Smooth muscle cell (in vitro differentiated cells): ENCODE measurements at regions not wholly inside any gene's neighbourhood (a gene's known extent, or its start where the extent isn't known, plus 50 kb on each side); places are given as distances from the start of the nearest gene placed in this dataset.

ENCODE experiments used
- DNase-seq: peaks from one replicate; lab custom pipeline; 2025; ENCODE audit not compliant: unreplicated experiment; lab: John Stamatoyannopoulos, UW
- H2AFZ ChIP-seq: fragments of 200-600 bp; sonication (generic); 2 replicates; pipeline ENCODE4 v1.6.0; 2016; ENCODE audit warnings: antibody characterized with exemption, low read depth, mild to moderate bottlenecking
- H3F3A ChIP-seq: fragments of 200-600 bp; sonication (generic); 2 replicates; pipeline ENCODE4 v1.6.0; 2017; ENCODE audit warnings: antibody characterized with exemption, low read depth
- H3K27ac ChIP-seq: fragments of 200-600 bp; sonication (generic); 2 replicates; pipeline ENCODE4 v1.5.1; 2016; ENCODE audit warnings: low read depth, mild to moderate bottlenecking
- H3K27me3 ChIP-seq: fragments of 200-600 bp; sonication (generic); 2 replicates; pipeline ENCODE4 v1.6.1; 2016; ENCODE audit warnings: low read depth, mild to moderate bottlenecking
- H3K36me3 ChIP-seq: fragments of 200-600 bp; sonication (generic); 2 replicates; pipeline ENCODE4 v1.5.1; 2016; ENCODE audit warnings: low read depth
- H3K4me1 ChIP-seq: fragments of 200-600 bp; sonication (generic); 2 replicates; pipeline ENCODE4 v1.5.1; 2016; ENCODE audit warnings: low read depth
- H3K4me2 ChIP-seq: fragments of 200-600 bp; sonication (generic); 2 replicates; pipeline ENCODE4 v1.6.0; 2016; ENCODE audit warnings: mild to moderate bottlenecking
- H3K4me3 ChIP-seq: fragments of 200-600 bp; sonication (generic); 2 replicates; pipeline ENCODE4 v1.5.1; 2016; ENCODE audit warnings: mild to moderate bottlenecking
- H3K79me2 ChIP-seq: fragments of 200-600 bp; sonication (generic); 2 replicates; pipeline ENCODE4 v1.6.0; 2016; ENCODE audit warnings: low read depth, mild to moderate bottlenecking
- H3K9ac ChIP-seq: fragments of 200-600 bp; sonication (generic); 2 replicates; pipeline ENCODE4 v1.6.0; 2016; ENCODE audit warnings: low read depth
- H3K9me3 ChIP-seq: fragments of 200-600 bp; sonication (generic); replicated peaks from 2 replicates; pipeline ENCODE4 v1.5.1; 2016; ENCODE audit warnings: low read depth
- H4K20me1 ChIP-seq: fragments of 200-600 bp; sonication (generic); 2 replicates; pipeline ENCODE4 v1.6.0; 2016; ENCODE audit warnings: low read depth
- WGBS: methylation state at CpG from one replicate; pipeline ENCODE4 v1.1.7; 2016; ENCODE audit warnings: low lambda C conversion rate; 5-methylcytosine and 5-hydroxymethylcytosine counted together
- TF ChIP-seq, protein P1 (sequence below): fragments of 200-600 bp; sonication (generic); IDR thresholded peaks from 2 replicates; pipeline ENCODE4 v1.5.1; 2017; ENCODE audit warnings: borderline replicate concordance, mild to moderate bottlenecking, antibody characterized with exemption; ENCODE audit not compliant: insufficient read depth, poor library complexity, severe bottlenecking

DNA sequence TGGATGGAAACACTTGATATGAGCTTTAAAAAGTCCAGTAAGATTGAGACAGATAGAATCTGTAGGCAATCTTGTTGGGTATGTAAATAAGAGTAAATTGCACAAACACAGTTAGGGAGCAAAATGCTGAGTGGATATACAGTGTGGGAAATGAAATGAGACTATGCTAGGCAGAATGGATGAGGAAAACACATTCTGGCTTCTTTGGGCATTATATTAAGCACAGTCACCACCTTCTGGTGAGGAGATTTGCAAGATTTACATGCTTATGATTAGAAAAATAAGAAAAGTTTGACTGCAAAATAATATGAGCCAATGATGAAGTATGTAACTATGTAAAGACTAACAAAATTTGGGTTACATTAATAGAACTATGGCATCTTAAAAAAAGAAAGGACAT is 2165.0 kb upstream of the CELF4 start:
- no peaks in the 10 kb centered on the region for H3K79me2 ChIP-seq
- no peaks in the 10 kb centered on the region for H4K20me1 ChIP-seq
- H3K9ac ChIP-seq = no peak overlapping the region
- no peaks in the 10 kb centered on the region for H3F3A ChIP-seq
- H3K4me1 ChIP-seq = no peaks in the 10 kb centered on the region
- H3K27me3 ChIP-seq = no peaks in the 10 kb centered on the region
- H3K4me3 ChIP-seq = no peak overlapping the region
- H3K27ac ChIP-seq = no peak overlapping the region
- H3K4me2 ChIP-seq = no peak overlapping the region
- DNase-seq = no peak
- TF ChIP-seq, protein P1, sequence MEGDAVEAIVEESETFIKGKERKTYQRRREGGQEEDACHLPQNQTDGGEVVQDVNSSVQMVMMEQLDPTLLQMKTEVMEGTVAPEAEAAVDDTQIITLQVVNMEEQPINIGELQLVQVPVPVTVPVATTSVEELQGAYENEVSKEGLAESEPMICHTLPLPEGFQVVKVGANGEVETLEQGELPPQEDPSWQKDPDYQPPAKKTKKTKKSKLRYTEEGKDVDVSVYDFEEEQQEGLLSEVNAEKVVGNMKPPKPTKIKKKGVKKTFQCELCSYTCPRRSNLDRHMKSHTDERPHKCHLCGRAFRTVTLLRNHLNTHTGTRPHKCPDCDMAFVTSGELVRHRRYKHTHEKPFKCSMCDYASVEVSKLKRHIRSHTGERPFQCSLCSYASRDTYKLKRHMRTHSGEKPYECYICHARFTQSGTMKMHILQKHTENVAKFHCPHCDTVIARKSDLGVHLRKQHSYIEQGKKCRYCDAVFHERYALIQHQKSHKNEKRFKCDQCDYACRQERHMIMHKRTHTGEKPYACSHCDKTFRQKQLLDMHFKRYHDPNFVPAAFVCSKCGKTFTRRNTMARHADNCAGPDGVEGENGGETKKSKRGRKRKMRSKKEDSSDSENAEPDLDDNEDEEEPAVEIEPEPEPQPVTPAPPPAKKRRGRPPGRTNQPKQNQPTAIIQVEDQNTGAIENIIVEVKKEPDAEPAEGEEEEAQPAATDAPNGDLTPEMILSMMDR = no peak
- H2AFZ ChIP-seq = no peak overlapping the region
- H3K9me3 ChIP-seq = no peaks in the 10 kb centered on the region
- no peaks in the 10 kb centered on the region for H3K36me3 ChIP-seq

DNA sequence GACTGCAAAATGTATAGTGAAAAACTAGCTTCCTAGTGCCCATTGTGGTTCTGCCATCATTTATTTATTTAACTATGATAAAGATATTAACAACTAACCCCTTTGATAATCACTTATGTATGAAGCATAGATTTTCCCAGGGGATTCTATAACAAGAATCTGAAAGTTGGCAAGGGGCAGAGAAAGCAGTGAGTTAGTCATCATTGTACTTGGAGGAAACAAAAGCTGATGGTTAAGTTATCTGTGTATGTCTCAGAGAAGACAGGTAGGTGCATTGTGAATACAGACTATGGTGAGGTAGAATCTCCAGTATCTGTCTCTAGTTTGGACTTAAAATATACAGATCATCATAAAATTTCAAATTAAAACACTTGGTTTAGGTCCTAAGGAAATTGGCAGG is 2159.1 kb upstream of the CELF4 start:
- no peaks in the 10 kb centered on the region for H3K27me3 ChIP-seq
- H4K20me1 ChIP-seq = no peaks in the 10 kb centered on the region
- H3K9ac ChIP-seq = no peak overlapping the region
- no peaks in the 10 kb centered on the region for H3K36me3 ChIP-seq
- H3K9me3 ChIP-seq = no peaks in the 10 kb centered on the region
- no peak overlapping the region for H3K4me3 ChIP-seq
- DNase-seq = no peak
- H3K79me2 ChIP-seq = no peaks in the 10 kb centered on the region
- TF ChIP-seq, protein P1 = no peak
- no peak overlapping the region for H3K4me2 ChIP-seq
- H3K4me1 ChIP-seq = peaks cover 8% of the 10 kb centered on the region
- no peak overlapping the region for H2AFZ ChIP-seq
- no peak overlapping the region for H3K27ac ChIP-seq
- H3F3A ChIP-seq = no peaks in the 10 kb centered on the region

DNA sequence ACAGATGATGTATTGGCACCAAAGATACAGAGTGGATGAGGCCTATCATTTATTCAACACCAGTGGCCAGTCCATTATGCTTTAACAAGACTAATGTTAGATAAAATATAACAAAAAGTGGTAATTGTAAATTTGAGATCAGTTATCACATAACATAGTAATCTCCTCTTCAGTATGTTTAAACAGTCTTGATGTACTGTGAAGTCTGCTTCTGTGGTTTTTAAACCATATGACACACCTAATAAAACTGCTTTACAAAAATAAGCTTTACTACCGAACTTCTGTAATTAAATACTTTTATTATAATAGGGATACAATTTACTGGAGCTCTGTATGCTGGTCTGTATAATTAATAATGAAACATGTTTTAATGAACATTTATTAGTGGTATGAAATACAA is 2156.1 kb upstream of the CELF4 start:
- WGBS = 9% methylated on average over 1 of the region's 1 CpG
- no peak overlapping the region for H3K9ac ChIP-seq
- no peak overlapping the region for H3K4me3 ChIP-seq
- H3K79me2 ChIP-seq = no peaks in the 10 kb centered on the region
- H3K4me1 ChIP-seq = peaks cover 8% of the 10 kb centered on the region
- no peaks in the 10 kb centered on the region for H3K36me3 ChIP-seq
- no peaks in the 10 kb centered on the region for H3K27me3 ChIP-seq
- no peak overlapping the region for H2AFZ ChIP-seq
- no peak overlapping the region for H3K27ac ChIP-seq
- DNase-seq = no peak
- TF ChIP-seq, protein P1 = no peak
- no peaks in the 10 kb centered on the region for H3F3A ChIP-seq
- peak overlapping the region; percentile 18 for H3K4me2 ChIP-seq
- no peaks in the 10 kb centered on the region for H3K9me3 ChIP-seq
- H4K20me1 ChIP-seq = no peaks in the 10 kb centered on the region

DNA sequence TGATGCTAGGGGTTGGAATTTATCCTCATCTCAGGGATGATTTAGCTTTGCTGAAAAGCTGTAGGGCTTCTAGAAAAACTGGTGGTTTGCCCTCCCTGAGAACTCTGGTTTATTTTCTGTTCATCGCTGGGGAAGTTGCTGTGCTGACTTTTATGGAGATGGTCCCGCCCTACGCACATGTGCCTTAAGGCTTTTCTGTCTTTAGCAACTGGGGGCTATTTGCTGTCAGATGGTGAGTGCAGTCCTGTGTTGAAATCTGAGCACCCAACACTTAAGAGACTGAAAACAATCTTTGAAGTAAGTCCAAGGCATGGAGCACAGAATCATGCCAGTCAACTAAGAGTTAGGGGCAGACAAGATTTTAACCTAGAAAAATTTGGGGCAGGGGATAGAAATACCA is 2148.4 kb upstream of the CELF4 start:
- H3K36me3 ChIP-seq = no peaks in the 10 kb centered on the region
- H4K20me1 ChIP-seq = no peaks in the 10 kb centered on the region
- no peak overlapping the region for H3K9ac ChIP-seq
- TF ChIP-seq, protein P1 = no peak
- H3K4me3 ChIP-seq = no peak overlapping the region
- H3K27ac ChIP-seq = no peak overlapping the region
- no peak overlapping the region for H2AFZ ChIP-seq
- DNase-seq = no peak
- no peaks in the 10 kb centered on the region for H3K79me2 ChIP-seq
- no peak overlapping the region for H3K4me2 ChIP-seq
- H3K27me3 ChIP-seq = no peaks in the 10 kb centered on the region
- 79% methylated on average over 3 of the region's 3 CpGs for WGBS
- no peaks in the 10 kb centered on the region for H3K9me3 ChIP-seq
- H3K4me1 ChIP-seq = no peaks in the 10 kb centered on the region
- H3F3A ChIP-seq = no peaks in the 10 kb centered on the region
